Uterus (tissue), 2 donors: ENCODE measurements at regions not wholly inside any gene's neighbourhood (a gene's known extent, or its start where the extent isn't known, plus 50 kb on each side); places are given as distances from the start of the nearest gene placed in this dataset.

Experiments
- POLR2A ChIP-seq, 2 donors: fragments of 450-650 bp; IDR thresholded peaks; one replicate each; pipeline ENCODE4 v1.6.1; 2016; ENCODE audit warnings: antibody characterized with exemption in 2 of 2, mild to moderate bottlenecking in 1 of 2, moderate library complexity in 1 of 2
- TF ChIP-seq, protein P1 (sequence below), 4 experiments: fragments of 200-600 bp in 2 of 4; fragments of 450-650 bp in 2 of 4; sonication (generic) in 2 of 4; IDR thresholded peaks; one replicate each; pipeline ENCODE4 v1.5.1; 2016 to 2019; ENCODE audit warnings: antibody characterized with exemption in 4 of 4, mild to moderate bottlenecking in 2 of 4, moderate library complexity in 1 of 4

DNA sequence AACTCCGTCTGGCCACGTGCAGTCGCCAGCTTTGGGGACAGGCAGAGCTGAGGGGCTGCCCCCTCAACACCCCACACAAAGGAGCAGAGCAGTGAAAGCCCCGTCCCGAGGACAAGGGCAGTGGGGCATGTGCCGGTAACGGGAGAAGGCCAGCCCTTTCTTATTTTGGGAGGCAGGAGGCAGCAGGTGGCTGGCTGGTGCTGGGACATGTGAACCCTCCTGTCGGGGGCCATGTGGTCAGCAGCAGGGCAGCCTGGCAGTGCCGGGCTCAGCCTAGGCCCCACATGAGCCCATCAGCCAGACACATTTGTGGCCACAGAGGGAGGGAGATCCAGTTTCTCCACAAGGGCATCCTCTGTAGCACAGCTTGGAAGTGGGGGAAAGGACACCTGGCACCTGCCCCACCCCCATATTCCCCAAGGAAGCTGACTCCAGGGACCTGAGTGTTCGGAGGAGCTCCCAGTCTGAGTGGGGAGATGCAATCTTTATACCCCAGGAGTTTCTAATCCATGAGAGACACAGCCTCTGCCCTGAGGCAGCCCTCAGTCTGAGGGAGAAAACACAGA lies 137.6 kb downstream of the MRPL14 start:
- TF ChIP-seq, protein P1, sequence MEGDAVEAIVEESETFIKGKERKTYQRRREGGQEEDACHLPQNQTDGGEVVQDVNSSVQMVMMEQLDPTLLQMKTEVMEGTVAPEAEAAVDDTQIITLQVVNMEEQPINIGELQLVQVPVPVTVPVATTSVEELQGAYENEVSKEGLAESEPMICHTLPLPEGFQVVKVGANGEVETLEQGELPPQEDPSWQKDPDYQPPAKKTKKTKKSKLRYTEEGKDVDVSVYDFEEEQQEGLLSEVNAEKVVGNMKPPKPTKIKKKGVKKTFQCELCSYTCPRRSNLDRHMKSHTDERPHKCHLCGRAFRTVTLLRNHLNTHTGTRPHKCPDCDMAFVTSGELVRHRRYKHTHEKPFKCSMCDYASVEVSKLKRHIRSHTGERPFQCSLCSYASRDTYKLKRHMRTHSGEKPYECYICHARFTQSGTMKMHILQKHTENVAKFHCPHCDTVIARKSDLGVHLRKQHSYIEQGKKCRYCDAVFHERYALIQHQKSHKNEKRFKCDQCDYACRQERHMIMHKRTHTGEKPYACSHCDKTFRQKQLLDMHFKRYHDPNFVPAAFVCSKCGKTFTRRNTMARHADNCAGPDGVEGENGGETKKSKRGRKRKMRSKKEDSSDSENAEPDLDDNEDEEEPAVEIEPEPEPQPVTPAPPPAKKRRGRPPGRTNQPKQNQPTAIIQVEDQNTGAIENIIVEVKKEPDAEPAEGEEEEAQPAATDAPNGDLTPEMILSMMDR (IDR thresholded peaks at IDR 0.05) = no peak
- no peak for TF ChIP-seq POLR2A (IDR thresholded peaks at IDR 0.05)
